ENCODE measurements at regions not wholly inside any gene's neighbourhood (a gene's known extent, or its start where the extent isn't known, plus 50 kb on each side); places are given as distances from the start of the nearest gene placed in this dataset.

GRCh38 chr20:11986954-11987353, 69.3 kb downstream of the BTBD3 start:
- TF ChIP-seq, protein P1, sequence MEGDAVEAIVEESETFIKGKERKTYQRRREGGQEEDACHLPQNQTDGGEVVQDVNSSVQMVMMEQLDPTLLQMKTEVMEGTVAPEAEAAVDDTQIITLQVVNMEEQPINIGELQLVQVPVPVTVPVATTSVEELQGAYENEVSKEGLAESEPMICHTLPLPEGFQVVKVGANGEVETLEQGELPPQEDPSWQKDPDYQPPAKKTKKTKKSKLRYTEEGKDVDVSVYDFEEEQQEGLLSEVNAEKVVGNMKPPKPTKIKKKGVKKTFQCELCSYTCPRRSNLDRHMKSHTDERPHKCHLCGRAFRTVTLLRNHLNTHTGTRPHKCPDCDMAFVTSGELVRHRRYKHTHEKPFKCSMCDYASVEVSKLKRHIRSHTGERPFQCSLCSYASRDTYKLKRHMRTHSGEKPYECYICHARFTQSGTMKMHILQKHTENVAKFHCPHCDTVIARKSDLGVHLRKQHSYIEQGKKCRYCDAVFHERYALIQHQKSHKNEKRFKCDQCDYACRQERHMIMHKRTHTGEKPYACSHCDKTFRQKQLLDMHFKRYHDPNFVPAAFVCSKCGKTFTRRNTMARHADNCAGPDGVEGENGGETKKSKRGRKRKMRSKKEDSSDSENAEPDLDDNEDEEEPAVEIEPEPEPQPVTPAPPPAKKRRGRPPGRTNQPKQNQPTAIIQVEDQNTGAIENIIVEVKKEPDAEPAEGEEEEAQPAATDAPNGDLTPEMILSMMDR (IDR thresholded peaks at IDR 0.05): no peak
- TF ChIP-seq POLR2A (IDR thresholded peaks at IDR 0.05): no peak
